Stimulated activated CD4-positive, alpha-beta T cell treated with anti-CD3 and anti-CD28 coated beads, Interleukin-4, amount 100 ng/mL, for 4 hours (primary cell): ENCODE measurements at regions not wholly inside any gene's neighbourhood (a gene's known extent, or its start where the extent isn't known, plus 50 kb on each side); places are given as distances from the start of the nearest gene placed in this dataset.

ENCODE experiments used
- DNase-seq, 2 experiments: peaks; one replicate each; pipeline ENCODE4 v3.0.0-alpha.2; 2020

DNA sequence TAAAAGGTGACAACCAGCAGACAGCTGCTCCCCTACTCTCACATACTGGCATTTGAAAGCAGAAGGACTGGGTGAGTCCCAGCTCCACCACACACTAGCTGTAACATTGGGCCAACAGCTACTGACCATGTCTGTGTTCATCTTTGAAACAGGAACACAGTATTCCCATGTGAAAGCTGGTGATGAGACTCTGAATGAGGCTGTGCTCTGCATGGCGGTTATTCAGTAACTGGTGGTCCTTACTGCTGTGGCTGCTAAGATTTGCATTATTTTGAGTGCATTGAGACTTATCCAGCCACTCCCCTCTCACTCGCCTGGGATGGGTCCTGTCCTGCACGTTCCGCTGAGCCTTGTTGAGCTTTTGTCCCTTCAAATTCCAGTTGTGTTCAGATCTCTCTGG is 342.9 kb downstream of the FOXL1 start:
- no peak for DNase-seq

DNA sequence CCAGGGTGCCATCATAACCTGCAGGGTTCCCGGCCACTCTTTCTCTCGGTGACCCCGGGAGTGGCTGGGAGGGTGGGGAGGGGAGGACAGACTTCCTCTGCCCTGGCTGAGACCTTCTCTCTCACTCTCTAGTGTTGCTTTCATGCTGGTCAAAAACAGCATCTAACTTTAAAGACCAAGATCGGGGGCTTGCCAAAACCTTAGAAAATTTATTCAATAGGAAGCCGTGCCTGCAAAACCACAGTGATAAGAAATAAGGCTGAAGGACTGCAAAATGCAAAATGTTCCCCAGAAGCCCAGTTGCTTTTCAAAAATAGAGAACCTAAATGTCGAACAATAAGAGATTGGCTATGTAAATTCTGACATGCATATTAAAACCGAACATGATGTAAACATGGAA is 344.0 kb downstream of the FOXL1 start:
- DNase-seq: no peak

DNA sequence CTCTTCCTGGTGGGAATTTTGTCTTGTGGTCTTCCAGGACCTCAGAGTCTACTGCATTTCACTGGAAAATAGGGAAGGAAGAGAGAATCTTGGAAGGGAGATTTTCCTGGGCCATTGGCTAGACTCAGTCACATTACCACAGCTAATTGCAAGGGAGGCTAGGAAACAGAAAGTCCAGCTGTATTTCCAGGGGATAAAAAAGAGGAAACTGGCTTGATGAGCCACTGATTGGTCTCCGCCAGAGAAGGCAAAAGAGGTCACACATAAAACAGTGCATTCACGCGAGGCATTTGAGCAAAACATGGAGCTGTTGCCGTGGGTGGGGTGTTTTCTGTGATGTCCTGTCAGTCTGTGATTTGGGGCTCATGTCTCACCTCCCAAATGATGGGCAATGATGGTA is 345.3 kb downstream of the FOXL1 start:
- no peak for DNase-seq

DNA sequence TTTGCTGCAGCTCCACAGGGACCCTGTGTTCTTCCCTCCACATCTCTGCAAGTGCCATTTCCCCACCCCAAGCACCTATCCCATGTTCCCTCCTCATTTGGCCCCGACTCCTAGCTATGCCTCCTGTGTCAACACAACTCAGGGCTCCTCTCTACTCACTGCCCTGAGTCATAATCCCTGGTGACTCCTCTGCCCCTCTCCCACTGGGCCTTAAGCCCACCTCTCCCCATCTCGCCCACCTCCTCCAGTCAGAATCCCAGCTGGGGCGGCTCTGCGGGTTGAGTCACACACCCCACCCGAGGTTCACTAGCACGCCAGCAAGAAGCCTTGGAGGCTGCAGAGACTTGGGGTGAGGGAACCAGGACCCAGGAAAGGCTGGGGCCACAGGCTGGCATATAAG is 346.2 kb downstream of the FOXL1 start:
- DNase-seq: no peak

DNA sequence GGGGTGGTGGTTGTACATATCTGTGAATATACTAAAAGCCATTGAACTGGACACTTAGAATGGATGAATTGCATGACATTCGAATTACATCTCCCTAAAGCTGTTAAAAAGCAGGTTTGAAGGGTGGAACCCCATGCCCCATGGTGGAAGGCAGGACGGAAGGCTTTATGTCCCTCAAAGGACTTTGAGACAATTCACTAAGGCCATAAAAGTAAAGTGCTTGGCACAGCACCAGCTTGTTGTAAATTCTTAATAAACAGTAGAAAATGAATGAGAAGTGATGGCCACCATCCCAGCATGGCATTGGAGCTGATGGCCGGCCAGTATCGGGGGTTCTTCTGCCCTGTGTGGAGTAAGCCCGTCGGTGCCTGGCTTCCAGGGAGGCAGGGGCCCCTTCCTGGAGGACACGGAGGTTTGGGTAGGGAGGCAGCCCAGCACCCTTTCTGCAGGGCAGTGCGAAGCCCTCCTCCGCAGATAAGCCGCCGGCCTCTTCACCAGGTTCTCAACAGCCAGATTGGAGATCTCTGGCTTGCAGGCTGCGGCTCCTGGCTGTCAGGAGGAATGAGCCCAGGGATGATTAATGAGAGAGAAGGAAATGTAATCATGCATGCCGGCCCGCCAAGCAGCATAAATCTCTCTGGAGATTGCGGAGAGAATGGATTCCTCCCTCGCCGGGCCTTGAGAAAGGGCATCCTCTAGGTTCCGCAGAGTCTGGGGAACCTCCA is 346.9 kb downstream of the FOXL1 start:
- no peak for DNase-seq

DNA sequence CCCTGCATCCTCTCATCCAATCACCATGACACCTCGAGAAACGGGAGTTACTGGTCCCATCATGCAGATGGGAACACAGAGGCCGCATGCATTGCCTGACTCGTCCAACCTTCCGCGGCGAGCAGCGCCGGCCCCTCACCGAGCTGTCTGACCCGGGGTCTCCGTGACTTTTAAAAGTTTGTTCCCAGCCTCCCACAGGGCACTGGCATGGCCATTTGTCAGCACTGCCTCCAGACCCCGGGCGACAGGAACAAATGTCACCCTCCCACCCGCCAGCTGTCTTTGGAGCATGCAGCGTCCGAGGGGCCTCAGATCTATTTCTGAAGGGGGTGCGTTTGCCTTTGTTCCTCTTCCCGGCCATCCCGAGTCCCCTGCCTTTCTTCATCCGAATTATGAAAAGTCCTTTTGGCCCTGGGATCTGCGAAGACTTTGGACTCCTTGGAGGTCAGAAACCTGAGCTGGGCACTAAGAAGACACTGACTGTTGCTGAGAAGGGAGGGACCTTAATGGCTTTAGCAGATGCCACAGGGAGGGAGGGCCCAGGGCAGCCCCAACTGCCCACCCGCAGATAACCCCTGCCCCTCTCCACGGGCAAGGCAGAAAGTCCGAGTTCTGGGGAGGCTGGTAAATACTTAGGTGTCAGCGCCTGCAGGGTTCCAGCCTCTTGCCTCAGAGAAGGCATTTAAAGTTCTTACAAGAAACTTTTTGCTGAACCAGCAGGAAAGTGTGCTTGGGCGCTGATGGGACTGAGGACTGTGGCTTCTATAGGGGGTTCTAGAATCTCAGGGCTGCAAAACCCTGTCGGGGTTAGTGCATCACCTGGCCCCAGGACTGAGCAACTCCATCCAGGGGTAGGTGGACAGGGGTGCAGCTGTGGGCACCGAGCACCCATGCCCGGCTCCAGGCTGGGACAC is 348.1 kb downstream of the FOXL1 start:
- no peak for DNase-seq

DNA sequence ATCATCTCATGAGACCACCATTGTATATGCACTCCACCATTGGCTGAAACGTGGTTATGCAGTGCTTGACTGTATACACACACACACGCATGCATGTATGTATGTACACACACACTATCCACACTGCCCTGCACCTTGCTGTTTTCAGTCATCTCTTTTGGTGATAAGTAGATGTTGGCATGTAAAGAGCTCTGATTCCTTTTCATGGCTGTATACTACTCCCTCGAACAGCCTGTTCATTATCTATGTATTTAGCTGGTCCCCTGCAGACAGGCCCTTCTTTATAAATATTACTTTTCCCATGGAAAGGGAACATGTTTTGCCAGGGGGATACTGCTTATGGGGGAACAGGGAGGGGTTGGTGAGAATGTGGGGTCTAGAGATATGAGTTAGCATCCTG is 349.4 kb downstream of the FOXL1 start:
- DNase-seq: no peak

DNA sequence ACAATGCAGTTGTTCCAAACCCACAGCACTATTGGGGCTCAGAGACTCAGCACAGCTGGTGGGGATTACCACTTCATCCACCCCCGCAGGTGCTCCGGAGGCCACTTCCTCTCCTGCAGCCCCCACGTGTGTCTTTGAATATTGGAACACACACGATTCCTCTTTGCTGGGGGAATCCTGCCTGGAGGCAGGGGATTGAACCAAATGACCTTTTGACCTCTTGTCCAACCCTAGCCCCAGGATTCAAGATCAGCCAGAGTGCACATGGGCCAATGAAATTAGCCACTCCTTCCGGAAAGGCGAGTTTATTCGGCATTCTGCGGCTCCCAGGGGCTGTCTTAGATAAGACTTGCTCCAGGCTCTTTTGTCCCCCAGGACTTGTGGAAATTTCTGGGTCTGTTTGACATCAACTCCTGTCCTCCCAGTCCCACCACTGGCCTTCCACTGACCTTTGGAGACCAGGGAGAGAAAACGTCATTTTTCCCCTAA is 350.2 kb downstream of the FOXL1 start:
- DNase-seq: no peak

DNA sequence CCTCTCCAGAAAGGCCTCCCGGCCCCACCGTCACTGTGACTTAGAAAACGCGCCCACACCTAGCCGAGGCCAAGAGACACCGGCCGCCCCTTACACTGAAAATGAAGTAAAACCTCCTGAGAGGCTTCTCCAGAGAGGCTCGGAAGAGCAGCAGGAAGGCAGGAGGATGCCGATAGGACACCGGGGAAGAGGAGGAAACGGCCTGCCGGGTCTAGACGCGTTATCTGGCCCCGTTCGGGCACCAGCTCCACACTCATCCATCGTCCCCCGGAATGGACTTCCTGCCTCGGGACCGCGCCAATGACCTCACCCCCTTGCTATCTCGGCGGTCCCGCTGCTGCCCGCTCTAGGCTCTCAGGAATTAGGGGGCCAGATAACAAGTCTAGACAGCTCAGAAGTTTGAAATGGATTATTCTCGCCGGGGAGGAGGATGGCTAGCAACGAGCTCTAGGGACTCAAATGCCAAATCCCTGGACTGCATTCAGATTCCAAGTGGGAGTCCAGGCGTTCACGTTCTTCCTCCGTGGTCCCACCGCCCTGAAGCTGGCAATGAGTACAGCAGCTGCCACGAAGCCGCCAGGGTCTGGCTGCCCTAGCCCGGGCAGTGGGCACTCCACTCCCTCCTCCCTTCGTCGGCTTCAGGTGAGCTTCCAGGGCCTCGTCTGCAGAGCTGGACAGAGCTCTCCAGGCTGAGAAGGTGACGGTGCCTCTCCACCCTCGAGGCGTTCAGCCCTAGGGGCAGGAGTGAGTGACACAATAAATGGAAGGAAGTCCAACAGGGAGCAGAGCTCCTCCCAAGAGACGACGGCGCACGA is 350.9 kb downstream of the FOXL1 start:
- no peak for DNase-seq

DNA sequence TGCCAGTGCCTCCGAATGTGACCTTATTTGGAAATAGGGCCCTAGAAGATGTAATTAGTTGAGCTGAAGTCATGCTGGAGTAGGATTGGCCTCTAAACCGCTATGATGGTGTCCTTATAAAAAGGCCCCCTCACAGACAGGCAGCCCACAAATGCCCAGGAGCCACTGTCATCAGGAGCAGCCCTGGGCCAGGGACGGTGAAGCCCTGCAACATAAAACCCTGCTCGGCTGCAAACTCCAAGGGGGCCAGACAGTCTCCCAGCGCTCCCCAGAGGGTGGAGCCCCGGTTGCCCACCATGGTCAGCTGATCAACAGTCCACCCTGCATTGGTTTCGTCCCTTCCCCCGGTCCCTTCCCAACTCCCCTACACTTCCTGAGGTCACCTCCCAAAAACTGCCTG is 351.7 kb downstream of the FOXL1 start:
- no peak for DNase-seq

DNA sequence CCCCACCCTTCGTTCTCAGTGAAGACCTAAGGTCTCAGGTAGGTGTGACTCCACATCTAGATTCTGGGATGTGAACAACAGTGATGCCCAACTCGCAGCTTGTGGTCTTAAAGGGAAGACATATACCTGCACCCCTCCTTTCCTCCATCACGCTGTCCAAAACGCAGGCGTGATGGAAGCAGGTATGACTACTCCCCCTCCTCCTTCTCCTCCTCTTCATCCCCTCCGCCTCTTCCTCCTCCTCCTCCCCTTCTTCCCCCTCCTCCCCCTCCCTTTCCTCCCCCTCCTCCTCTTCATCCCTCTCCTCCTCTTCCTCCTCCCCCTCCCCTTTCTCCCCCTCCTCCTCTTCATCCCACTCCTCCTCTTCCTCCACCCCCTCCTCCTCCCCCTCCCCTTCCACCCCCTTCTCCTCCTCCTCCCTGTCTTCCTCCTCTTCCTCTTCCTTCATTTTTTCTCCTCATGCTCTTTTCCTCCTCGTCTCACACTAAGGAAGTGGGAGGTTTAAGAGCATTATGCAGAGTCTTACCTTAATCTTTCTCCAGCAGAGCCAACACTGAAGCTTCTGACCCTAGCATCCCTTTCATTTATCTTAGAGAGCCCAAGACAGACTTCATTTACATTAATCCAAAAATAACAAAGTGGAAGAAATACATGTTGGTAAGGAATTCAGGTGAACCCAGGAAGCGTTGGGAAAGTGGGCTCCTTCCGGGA is 352.5 kb downstream of the FOXL1 start:
- DNase-seq: no peak

DNA sequence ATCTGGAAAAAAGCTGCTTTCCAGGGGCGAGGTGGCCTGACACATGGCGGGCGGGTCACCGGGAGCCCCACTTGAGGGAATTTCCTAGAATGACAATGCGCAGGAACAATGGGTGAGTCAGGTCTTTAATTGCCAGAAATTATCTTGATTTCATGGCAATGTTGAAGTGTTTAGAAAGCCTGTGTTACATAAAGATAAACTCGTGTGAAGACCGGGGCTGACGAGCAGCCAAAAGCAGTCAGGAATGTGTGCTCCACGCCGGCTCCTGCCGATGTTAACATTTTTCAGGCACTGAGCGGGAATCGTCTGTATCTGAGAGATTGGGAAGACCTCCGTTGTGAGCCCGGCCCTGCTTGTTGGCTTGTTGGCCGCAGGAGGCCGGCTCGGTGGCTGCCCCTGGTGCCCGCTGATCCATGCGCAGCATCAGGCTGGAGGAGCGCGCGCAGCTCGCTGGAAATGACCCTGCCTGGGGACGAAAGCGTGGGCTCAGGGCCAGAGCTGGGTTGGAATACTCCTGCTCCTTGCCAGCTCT is 353.1 kb downstream of the FOXL1 start:
- no peak for DNase-seq

DNA sequence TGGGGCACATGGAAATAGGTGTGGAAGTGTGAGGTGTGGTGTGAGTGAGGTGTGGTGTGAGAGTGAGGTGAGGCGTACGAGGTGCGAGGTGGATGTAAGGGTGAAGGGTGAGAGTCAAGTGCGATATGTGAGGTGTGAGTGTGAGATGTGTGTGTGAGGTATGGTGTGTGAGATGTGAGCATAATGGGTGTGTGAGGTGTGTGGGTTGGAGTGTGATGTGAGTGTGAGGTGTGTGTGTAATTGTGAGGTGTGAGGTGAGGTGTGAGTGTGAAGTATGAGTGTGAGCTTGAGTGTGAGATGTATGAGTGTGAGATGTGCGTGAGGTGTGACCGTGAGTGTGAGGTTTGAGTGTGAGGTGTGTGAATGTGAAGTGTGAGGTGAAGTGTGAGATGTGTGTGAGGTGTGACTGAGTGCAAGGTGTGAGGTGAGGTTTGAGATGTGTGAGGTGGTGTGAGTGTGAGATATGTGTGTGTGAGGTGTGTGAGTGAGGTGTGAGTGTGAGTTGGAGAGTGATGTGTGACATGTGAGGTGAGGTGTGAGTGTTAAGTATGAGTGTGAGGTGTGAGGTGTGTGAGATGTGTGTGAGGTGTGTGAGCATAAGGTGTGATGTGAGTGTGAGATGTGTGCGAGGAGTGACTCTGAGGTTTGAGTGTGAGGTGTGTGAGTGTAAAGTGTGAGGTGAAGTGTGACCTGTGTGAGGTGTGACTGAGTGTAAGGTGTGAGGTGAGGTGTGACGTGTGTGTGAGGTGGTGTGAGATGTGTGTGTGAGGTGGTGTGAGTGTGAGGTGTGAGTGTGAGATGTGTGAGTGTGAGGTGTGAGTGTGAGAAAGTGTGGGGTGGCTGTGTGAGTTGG is 354.0 kb downstream of the FOXL1 start:
- DNase-seq: no peak

DNA sequence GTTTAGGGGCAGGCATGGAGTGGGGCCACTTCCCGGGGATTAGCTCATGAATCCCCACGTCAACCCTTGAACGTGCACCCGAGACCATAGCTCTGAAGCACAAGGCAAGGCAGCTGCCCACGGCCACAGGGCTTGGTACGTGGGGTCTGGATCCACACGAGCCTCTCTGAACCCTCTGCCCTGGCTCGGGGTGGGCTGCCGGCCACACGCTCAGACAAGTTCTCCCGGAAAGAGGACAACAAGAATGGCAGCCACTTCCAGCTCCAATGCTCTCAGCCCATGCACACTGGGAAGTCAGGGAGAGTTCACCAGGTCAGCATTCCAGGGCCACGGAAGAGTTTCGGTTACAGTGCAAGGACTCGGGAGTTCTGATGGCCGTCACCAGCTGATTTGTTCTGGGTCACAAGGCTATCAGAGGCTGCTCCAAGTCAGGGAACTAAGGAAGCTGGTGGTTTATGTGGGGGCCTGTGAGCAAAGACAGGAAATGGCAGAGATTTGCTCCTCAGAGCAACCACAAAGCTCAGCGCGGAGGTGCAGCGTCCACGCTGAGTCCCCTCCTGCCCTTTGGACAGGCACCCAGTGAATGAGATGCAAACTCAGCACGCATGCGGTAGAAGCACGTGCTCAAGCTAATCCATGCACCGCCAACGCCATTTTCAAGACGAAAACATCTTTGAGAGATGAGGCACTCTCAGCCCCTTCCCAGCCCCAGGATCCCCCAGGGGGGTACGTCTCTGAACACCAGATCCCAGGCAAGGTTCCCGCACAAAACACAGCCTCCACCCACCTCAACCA is 356.4 kb downstream of the FOXL1 start:
- no peak for DNase-seq

DNA sequence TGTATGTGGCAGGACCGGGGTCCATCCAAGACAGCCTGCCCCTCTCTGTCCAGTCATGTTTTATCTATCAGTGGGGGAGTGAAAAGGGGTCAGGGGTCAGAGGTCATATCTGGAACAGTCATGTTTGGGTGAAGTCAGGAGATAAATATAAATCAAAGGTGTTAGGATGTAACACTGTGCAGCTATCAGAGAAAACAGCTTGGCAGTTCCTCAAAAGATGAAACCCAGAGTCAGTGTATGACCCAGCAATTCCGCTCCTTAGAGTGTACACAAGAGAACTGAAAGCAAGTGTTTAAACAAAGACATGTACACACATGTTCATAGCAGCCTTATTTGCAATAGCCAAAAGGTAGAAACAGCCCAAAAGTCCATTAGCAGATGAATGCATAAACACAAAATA is 361.3 kb downstream of the FOXL1 start:
- no peak for DNase-seq

DNA sequence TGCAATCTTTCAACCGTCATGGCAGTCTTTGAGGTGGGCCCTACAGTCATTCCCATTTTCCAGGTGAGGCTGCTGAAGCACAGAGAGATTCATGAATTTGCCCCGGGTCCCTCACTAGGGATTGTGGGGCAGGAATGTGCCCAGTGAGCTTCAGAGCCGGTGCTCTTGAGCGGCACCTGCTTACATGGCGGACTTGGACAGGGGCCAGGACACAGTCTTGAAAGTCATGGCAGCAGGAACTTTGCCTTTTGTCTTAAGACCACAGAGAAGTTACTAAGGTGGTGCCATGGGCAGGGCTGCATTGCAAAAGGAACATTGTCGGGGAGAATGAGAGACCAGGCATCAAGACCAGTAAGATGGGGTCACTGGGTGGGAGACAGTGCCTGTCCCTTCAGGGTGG is 363.4 kb downstream of the FOXL1 start:
- DNase-seq: no peak

DNA sequence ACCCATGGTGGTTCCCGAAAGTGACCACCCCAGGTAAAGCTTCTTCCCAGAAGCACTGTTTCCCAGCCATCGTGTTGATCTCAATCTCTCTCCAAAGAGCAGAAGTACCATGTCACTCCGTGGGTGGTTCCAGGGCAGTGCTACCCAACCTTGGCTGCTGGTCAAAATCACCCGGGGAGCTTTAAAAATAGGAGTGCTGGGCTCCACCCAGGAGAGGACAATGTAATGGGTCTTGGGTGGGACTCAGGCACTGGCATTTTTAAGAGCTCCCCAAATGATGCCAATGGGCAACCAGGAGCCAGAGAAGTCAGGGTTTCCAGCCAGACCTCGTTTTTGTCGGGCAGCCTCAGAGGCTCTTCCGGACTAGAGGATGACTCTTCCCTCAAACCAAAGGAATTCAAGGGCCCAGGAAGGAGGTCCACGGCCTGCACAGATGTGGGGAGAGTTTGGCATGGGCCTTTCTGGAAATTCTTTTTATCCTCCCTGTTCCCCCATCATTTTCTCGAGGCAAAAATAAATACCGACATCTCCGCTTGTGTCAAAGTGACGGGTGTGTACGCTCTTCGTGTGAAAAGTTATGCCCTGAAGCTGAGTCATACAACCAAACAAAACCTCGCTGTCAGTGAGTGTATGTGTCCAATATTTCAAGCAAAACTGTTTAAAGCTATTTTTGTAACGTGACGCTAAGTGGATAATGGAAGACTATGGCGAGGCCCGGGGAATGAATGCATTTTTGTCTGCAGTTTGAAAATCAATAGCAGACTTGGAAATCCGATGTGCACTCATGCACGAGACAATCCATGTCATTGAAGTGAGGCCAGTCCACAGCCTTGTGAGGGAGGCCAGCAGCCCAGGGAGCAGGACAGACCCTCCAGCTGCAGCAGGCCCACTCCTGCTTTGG is 364.1 kb downstream of the FOXL1 start:
- DNase-seq: no peak

DNA sequence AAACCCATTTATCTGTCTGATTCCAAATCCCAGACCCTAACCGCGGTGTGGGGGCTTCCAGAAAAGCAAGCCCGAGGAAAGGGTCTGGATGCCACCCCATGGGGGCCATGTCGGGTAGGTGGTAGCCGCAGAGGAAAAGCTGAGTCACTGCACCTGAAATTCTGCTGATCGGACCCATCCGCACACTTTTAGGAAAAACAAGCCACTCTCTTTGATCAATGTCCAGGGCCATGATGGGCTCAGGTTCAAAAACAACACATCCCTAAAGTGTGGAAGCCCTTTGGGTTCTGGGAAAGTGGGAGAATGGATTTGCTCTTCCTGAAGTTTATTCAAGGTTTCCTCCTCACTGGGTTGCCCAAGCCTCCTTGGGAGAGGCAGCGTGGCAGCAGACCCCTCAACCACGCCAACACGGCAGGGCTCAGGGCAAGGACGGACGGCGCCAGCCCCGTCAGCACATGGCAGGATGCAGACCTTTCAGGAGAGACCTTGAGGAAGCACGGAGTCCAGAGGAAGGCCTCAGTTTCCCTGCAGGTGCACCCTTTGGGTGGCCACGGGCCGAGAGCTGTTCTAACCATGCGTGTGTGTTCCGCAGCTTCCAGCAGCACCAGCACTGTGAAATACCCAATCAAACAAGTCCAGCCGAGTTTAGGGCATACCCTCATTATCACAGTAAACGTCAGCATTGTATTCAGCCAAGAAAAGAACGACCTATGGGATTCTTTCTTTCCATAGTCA is 367.0 kb downstream of the FOXL1 start:
- no peak for DNase-seq

DNA sequence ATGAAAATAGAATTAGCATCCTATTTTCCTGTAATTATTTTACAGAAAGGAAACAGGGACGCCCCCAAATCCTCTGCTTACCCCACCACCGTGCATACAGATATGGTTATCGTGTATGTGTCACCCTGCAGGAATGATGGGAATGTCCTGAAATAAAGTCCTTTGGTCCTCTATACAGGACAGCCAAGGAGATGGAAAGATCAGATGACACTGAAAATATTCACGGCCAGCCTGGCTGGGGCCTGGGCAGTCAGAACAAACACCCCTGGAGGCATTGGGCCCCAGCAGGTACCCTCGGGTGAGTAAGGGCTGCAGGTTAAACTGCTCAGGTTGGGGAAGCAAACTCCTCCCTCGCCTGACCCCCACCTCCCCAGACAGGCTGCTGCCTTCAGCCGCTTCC is 368.0 kb downstream of the FOXL1 start:
- DNase-seq: no peak
